Upper lobe of right lung (tissue), 1 donor: ENCODE measurements at regions not wholly inside any gene's neighbourhood (a gene's known extent, or its start where the extent isn't known, plus 50 kb on each side); places are given as distances from the start of the nearest gene placed in this dataset.

ENCODE experiments used
- ATAC-seq: fragments of 200-7000 bp; cut with Tn5 transposase; one replicate; pipeline ENCODE4 v1.9.1; 2020; ENCODE audit warnings: mild to moderate bottlenecking, moderate library complexity
- DNase-seq: peaks from one replicate; pipeline ENCODE4 v3.0.0-alpha.2; 2020
- H3K27ac ChIP-seq: fragments of 200-600 bp; one replicate; pipeline ENCODE4 v1.8.0; 2022
- H3K27me3 ChIP-seq: fragments of 200-600 bp; one replicate; pipeline ENCODE4 v1.8.0; 2022; ENCODE audit warnings: mild to moderate bottlenecking
- H3K36me3 ChIP-seq: fragments of 200-600 bp; one replicate; pipeline ENCODE4 v1.8.0; 2022
- H3K4me1 ChIP-seq: fragments of 200-600 bp; one replicate; pipeline ENCODE4 v1.8.0; 2022
- H3K4me3 ChIP-seq: fragments of 200-600 bp; one replicate; pipeline ENCODE4 v1.8.0; 2022; ENCODE audit warnings: mild to moderate bottlenecking
- H3K9me3 ChIP-seq: fragments of 200-600 bp; one replicate; pipeline ENCODE4 v1.8.0; 2022
- CTCF ChIP-seq: fragments of 200-600 bp; IDR thresholded peaks from one replicate; pipeline ENCODE4 v1.8.0; 2022; ENCODE audit warnings: antibody characterized with exemption
- intact Hi-C: fragments of 100-400 bp; cut with DNase I; formaldehyde crosslinking; loops from one replicate; pipeline ENCODE4 v1.11.0; 2022
- donor health status: DM: no; HTN: yes; CAD: no; lungs with severe emphysema.

DNA sequence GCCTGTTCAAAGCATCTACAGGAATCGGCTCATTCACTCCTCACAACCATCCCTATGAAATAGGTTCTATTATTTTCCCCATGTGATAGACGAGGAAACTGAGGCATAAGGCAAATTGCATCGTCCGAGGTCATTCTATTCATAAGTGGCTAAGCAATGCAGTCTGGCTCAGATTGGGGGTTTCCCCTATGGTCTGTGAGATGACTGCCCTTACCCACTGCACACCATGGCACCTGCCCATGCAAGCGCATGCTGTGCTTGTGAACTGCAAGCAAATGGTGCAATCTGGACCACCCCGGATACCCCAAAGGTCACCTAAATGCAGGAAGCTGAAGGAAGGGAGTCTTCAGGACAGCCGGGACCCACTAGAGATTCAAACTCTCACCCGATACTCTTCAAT, 123.4 kb upstream of the SOD1 start:
- no peaks in the 10 kb centered on the region for H3K9me3 ChIP-seq
- H3K4me3 ChIP-seq, result no peak overlapping the region
- ATAC-seq, result no peak
- intact Hi-C loops, result no loop called here
- no peak overlapping the region for H3K27ac ChIP-seq
- peak; percentile 13 for DNase-seq
- TF ChIP-seq CTCF, result no peak
- H3K4me1 ChIP-seq, result no peaks in the 10 kb centered on the region
- H3K36me3 ChIP-seq, result no peaks in the 10 kb centered on the region
- no peaks in the 10 kb centered on the region for H3K27me3 ChIP-seq

DNA sequence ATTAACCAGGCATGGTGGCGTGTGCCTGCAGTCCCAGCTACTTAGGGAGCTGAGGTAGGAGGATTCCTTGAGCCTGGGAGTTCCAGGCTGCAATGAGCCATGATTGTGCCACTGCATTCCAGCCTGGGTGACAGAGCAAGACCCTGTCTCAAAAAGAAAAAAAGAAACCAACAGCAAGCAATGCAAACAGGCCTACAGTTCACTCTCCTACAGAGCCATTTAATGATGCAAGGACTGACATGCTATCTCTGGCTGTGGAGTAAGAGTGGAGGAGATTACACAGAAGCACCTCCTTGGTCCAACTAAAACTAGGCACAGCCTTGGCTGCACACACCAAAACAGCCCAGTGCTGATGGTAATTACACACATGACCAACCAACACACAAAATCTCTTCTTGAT, 127.5 kb upstream of the SOD1 start:
- H3K27me3 ChIP-seq, result no peaks in the 10 kb centered on the region
- H3K4me3 ChIP-seq, result no peak overlapping the region
- intact Hi-C loops, result no loop called here
- no peak overlapping the region for H3K27ac ChIP-seq
- H3K36me3 ChIP-seq, result no peaks in the 10 kb centered on the region
- H3K4me1 ChIP-seq, result no peaks in the 10 kb centered on the region
- no peak for TF ChIP-seq CTCF
- ATAC-seq (no peak), DNase-seq (peak; percentile 13)
- H3K9me3 ChIP-seq, result no peaks in the 10 kb centered on the region

- H3K4me1 ChIP-seq, result no peaks in the 10 kb centered on the region
- peak; percentile 48 for ATAC-seq
- no peaks in the 10 kb centered on the region for H3K27me3 ChIP-seq
- no peak overlapping the region for H3K27ac ChIP-seq
- TF ChIP-seq CTCF, result no peak
- intact Hi-C loops, result no loop called here
- H3K36me3 ChIP-seq, result no peaks in the 10 kb centered on the region
- no peaks in the 10 kb centered on the region for H3K9me3 ChIP-seq
- no peak overlapping the region for H3K4me3 ChIP-seq
- peak; percentile 60 for DNase-seq
Measured at GRCh38 chr21:31530897-31531705, 128.4 kb upstream of the SOD1 start.

GRCh38 chr21:31530364-31530763, 129.1 kb upstream of the SOD1 start:
- Histone ChIP-seq H3K4me1 (no peaks in the 10 kb centered on the region), H3K36me3 (no peaks in the 10 kb centered on the region), H3K27ac (no peak overlapping the region), H3K9me3 (no peaks in the 10 kb centered on the region), H3K27me3 (no peaks in the 10 kb centered on the region), H3K4me3 (no peak overlapping the region)
- no peak for ATAC-seq
- DNase-seq, result peak; percentile 26
- no peak for TF ChIP-seq CTCF
- intact Hi-C loops, result no loop called here

GRCh38 chr21:31529406-31529805, 130.1 kb upstream of the SOD1 start:
- no peaks in the 10 kb centered on the region for H3K9me3 ChIP-seq
- no peaks in the 10 kb centered on the region for H3K36me3 ChIP-seq
- no peak overlapping the region for H3K27ac ChIP-seq
- no peak for DNase-seq
- no peaks in the 10 kb centered on the region for H3K27me3 ChIP-seq
- no peak for ATAC-seq
- TF ChIP-seq CTCF, result no peak
- intact Hi-C loops, result no loop called here
- H3K4me1 ChIP-seq, result no peaks in the 10 kb centered on the region
- H3K4me3 ChIP-seq, result no peak overlapping the region

GRCh38 chr21:31526040-31526439, 133.5 kb upstream of the SOD1 start:
- no peaks in the 10 kb centered on the region for H3K9me3 ChIP-seq
- H3K36me3 ChIP-seq, result no peaks in the 10 kb centered on the region
- DNase-seq (no peak), ATAC-seq (no peak)
- no peaks in the 10 kb centered on the region for H3K27me3 ChIP-seq
- no peaks in the 10 kb centered on the region for H3K4me1 ChIP-seq
- intact Hi-C loops, result no loop called here
- TF ChIP-seq CTCF, result no peak
- H3K4me3 ChIP-seq, result no peak overlapping the region
- no peak overlapping the region for H3K27ac ChIP-seq
